Femur (tissue), 1 donor: ENCODE measurements at regions not wholly inside any gene's neighbourhood (a gene's known extent, or its start where the extent isn't known, plus 50 kb on each side); places are given as distances from the start of the nearest gene placed in this dataset.

Experiments used
- DNase-seq: peaks from one replicate; pipeline ENCODE4 v3.0.0-alpha.2; 2017

- no peak for DNase-seq
Observed at GRCh38 chr12:17528394-17528793, 561.6 kb downstream of the RERGL start.

DNA sequence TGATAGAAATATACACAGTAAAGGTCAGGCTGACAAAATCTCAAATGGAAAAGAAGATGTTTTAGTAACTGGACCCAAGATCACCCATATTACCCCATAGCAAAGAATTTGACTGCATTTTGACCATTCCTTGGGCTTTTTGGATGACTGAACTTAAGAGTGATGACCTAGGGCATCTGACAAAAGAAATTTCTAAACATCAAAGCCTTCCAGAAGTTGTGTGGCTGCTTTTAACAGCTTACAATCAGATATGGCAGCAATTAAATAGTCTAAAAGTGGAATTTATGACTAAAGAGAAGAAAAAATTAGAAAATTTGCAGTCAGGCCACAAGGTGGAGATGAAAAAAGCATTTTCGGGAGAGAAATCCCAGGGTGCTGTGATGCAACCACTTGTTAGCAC is 563.0 kb downstream of the RERGL start:
- no peak for DNase-seq

DNA sequence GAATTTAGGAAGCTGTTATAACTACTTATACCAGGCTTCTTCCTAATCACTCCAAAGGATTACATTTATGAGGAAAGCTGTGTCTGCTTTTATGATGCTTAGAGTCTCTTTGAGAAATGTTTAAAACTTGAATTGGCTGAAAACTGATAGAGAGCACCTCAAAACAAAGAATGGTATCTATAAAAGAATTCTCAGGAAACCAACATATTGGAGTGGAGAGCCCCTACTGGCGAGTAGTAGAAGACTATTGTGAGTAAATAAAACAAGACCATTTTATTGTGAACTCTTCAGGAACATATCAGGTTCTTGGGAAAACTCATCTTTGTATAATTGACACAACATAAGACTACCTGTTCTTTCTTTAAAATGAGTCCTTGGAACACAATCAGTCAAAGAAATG is 578.6 kb downstream of the RERGL start:
- no peak for DNase-seq

- DNase-seq = no peak
Observed at GRCh38 chr12:17507336-17507735, 582.7 kb downstream of the RERGL start.

DNA sequence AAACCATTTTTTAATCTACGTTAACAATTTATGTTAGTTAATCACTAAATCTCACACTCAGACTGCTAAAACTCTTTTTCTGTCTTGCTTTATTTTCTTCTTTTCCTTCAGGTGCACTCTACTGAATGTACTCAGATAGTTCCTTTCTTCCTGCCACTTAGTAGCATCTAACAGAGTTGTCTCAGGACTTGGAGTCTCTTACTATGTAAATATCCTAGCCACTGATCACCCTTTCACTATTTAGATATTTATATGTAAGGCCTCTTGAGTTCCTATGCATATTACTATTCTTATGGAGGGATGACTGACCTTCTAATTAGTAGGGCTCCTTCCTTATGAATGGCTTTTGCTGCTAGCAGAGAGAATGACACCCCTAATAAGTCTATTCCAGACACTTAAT is 586.3 kb downstream of the RERGL start:
- no peak for DNase-seq

- DNase-seq = no peak
Observed at GRCh38 chr12:17489452-17489851, 600.5 kb downstream of the RERGL start.

GRCh38 chr12:17478908-17479673 is 610.9 kb downstream of the RERGL start:
- no peak for DNase-seq

- DNase-seq = no peak
Observed at GRCh38 chr12:17470460-17470859, 619.5 kb downstream of the RERGL start.

GRCh38 chr12:17459214-17459613 is 630.8 kb downstream of the RERGL start:
- DNase-seq = no peak

- DNase-seq = no peak
Observed at GRCh38 chr12:17456486-17456885, 633.5 kb downstream of the RERGL start.

DNA sequence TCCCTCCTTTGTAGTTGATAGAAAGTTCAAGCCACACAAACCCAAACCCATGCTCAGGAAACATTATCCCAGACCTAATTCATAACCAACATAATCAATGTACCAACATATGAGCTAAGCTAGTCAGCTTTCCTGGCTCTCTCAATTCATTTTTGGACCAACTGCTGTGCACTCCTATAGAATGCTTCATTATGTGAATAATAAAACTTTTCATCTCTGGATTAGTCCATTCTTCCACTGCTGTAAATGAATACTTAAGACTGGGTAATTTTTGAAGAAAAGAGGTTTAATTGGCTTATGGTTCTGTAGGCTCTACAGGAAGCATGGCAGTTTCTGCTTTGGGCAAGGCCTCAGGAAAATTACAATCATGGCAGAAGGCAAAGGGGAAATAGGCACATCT is 651.9 kb downstream of the RERGL start:
- DNase-seq = no peak

DNA sequence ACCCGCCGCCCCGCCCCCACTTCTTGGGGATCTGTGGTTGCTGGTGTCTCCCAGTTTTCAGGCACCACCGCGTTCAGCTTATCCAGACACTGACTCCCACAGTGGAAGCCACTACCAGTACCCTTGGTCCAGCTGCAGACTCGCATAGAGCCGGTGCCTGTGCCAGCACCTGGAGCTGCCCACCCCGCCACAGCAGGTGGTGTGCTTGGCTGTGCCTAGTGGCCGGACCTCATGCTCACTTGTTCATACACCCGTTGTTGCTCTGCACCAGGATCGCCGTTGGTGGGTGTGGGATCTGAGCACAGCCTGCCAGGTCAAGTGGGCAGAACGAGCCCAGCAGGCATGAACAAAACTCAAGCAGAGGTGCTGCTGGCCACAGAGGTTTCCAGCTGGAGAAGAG is 673.2 kb downstream of the RERGL start:
- DNase-seq = no peak

DNA sequence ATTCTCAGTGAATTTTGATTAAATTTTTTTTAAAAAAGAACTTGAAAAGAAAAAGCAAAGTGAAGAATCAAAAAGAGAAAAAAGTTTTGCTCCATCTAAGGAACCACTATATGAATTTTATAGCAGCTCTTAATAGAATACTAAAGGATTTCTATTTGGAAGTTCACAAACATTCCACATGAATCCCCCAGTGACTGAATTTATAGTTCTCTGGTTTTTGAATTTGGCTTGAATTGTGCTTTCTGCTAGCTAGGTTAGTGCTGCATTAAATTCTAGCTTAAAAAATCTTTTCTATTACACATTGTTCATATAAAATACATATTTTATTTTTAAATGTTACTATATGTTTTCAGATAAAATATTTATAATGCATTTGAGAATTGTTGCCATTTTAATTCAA is 675.4 kb downstream of the RERGL start:
- DNase-seq = no peak

- DNase-seq = no peak
Observed at GRCh38 chr12:17411662-17412061, 678.3 kb downstream of the RERGL start.

DNA sequence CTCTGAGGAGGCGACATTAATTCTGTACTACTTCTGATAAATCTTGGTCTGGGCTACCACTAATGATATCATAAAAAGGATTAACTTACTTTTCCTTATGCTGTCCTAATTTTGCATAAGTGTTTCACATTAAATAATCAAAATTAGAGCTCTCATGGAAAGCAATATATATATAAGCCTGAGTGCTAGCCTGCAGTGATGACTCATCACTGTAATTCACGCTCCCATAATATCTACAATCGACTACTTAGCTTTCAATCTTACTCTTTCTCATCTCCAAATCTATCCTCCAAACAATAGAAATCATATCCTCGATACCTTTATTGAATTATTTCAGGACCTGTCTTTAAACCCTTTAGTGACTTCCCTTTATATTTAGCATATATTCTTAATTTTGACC is 701.3 kb downstream of the RERGL start:
- no peak for DNase-seq

- no peak for DNase-seq
Observed at GRCh38 chr12:17383321-17383720, 706.7 kb downstream of the RERGL start.

GRCh38 chr12:17381211-17381610 is 708.8 kb downstream of the RERGL start:
- no peak for DNase-seq

- no peak for DNase-seq
Observed at GRCh38 chr12:17372508-17372907, 717.5 kb downstream of the RERGL start.

GRCh38 chr12:17371491-17372215 is 718.3 kb downstream of the RERGL start:
- no peak for DNase-seq

GRCh38 chr12:17370621-17371020 is 719.4 kb downstream of the RERGL start:
- no peak for DNase-seq

GRCh38 chr12:17369556-17369955 is 720.4 kb downstream of the RERGL start:
- no peak for DNase-seq

DNA sequence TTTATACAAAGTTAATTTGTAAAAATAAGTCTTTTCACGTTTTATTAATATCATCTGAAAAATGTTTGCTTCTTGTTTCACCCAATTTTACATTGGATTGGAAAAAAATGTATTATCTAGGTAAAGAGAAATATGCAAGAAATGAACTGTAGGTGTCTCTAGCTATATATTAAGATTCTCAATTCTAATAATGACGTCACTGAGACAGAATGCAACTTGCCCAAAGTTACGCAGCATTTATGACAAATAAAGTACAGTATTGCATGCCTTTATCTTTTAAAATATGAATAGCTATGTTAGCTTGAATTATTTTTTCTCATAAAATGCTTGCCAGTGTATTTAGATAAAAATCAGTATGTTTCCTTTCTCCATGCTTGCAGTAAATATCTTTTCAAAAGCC is 728.8 kb downstream of the RERGL start:
- DNase-seq = no peak

GRCh38 chr12:17358835-17359234 is 731.2 kb downstream of the RERGL start:
- no peak for DNase-seq

GRCh38 chr12:17357396-17357795 is 732.6 kb downstream of the RERGL start:
- DNase-seq = no peak

DNA sequence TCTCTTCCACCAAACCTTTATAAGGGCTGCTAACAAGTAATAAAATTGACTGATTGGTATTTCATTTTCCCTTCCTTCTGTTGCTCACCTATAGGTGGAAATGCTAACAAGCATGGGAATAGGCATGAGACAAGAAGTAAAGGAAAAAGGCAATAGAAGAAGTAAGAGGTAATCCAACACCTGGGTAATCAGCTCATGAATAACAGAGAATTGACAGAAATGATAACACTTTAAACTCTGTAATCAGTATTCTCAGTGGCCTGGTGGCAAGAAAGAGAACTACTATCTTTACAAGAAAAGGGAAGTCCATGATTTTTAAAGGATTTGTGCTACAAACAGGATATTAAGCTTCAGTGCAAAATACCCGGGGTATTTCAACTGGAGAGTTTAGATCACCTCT is 737.8 kb downstream of the RERGL start:
- no peak for DNase-seq
